GM12878 (cell line): ENCODE measurements at regions not wholly inside any gene's neighbourhood (a gene's known extent, or its start where the extent isn't known, plus 50 kb on each side); places are given as distances from the start of the nearest gene placed in this dataset.

Source experiments
- ATAC-seq: fragments of 200-7000 bp; cut with Tn5 transposase; 3 replicates; pipeline ENCODE4 v1.9.1; 2020; ENCODE audit warnings: mild to moderate bottlenecking, moderate library complexity
- BruUV-seq: library from RNA; stranded (reverse); fragments of 400-500 nt; replicated peaks from 2 replicates; lab custom pipeline; 2021; lab: Mats Ljungman, UMichigan
- CTCF ChIA-PET: fragments of 300-600 bp; sonication (Branson Sonifier 250); formaldehyde crosslinking; extraction: SDS; loops from one replicate; lab custom pipeline; 2021; ENCODE audit warnings: inconsistent platforms; lab: Yijun Ruan, JAX
- POLR2A ChIA-PET: fragments of 350-600 bp; formaldehyde crosslinking; extraction: SDS; loops from one replicate; lab custom pipeline; 2021; ENCODE audit warnings: inconsistent platforms; lab: Charles Lee
- RAD21 ChIA-PET: fragments of 300-600 bp; sonication (Branson Sonifier 250); formaldehyde crosslinking; loops from one replicate; lab custom pipeline; 2023; ENCODE audit warnings: antibody characterized with exemption; ENCODE audit not compliant: unreplicated experiment; lab: Charles Lee
- SMC1A ChIA-PET: fragments of 300-600 bp; sonication (Branson Sonifier 250); formaldehyde crosslinking; loops from one replicate; lab custom pipeline; 2023; ENCODE audit not compliant: unreplicated experiment, uncharacterized antibody; lab: Charles Lee
- DNase-seq: peaks from one replicate; pipeline ENCODE4 v3.0.0-alpha.2; 2011; ENCODE audit warnings: low read depth, low spot score
- FAIRE-seq: peaks from 3 replicates; lab custom pipeline; 2011; peaks lifted over from hg19 to GRCh38; lab: Jason Lieb, UNC
- H2AFZ ChIP-seq: 2 replicates; pipeline ENCODE4 v1.6.0; 2011; ENCODE audit warnings: low read depth, low read length, control low read depth; ENCODE audit not compliant: control insufficient read depth
- H3K27ac ChIP-seq: 2 replicates; pipeline ENCODE4 v1.5.1; 2011; ENCODE audit warnings: control low read depth; ENCODE audit not compliant: control insufficient read depth, insufficient read depth
- H3K27me3 ChIP-seq, 2 experiments: replicated peaks in 1 of 2; 2 replicates each; pipeline versions ENCODE4 v1.6.0 to v1.6.1; 2011; ENCODE audit warnings: low read length in 1 of 2; ENCODE audit not compliant: control insufficient read depth in 2 of 2, insufficient read depth in 2 of 2
- H3K36me3 ChIP-seq, 2 experiments: 2 replicates each; pipeline ENCODE4 v1.5.1; 2011; ENCODE audit warnings: low read length in 1 of 2; ENCODE audit not compliant: control insufficient read depth in 2 of 2, insufficient read depth in 2 of 2
- H3K4me1 ChIP-seq: 2 replicates; pipeline ENCODE4 v1.6.1; 2011; ENCODE audit warnings: mild to moderate bottlenecking, low read length, moderate library complexity, mixed read lengths; ENCODE audit not compliant: control insufficient read depth, insufficient read depth
- H3K4me2 ChIP-seq: 2 replicates; pipeline ENCODE4 v1.6.0; 2011; ENCODE audit warnings: control low read depth; ENCODE audit not compliant: control insufficient read depth, insufficient read depth
- H3K4me3 ChIP-seq: fragments of 200-600 bp; sonication (generic); 2 replicates; pipeline ENCODE4 v1.5.1; 2016
- H3K79me2 ChIP-seq: 2 replicates; pipeline ENCODE4 v1.6.0; 2011; ENCODE audit warnings: low read length; ENCODE audit not compliant: control insufficient read depth, insufficient read depth
- H3K9ac ChIP-seq: 2 replicates; pipeline ENCODE4 v1.8.0; 2011; ENCODE audit warnings: low read length, control low read depth, mixed read lengths; ENCODE audit not compliant: control insufficient read depth, insufficient read depth
- H3K9me3 ChIP-seq: replicated peaks from 3 replicates; pipeline ENCODE4 v1.5.1; 2011; ENCODE audit warnings: mild to moderate bottlenecking, low read length; ENCODE audit not compliant: control insufficient read depth, insufficient read depth
- H4K20me1 ChIP-seq: 2 replicates; pipeline ENCODE4 v1.6.0; 2011; ENCODE audit not compliant: control insufficient read depth, insufficient read depth
- CBFB ChIP-seq: IDR thresholded peaks from 2 replicates; pipeline ENCODE4 v1.6.1; 2016; ENCODE audit warnings: antibody characterized with exemption, low read depth
- CHD4 ChIP-seq: fragments of 200-600 bp; sonication (generic); IDR thresholded peaks from 2 replicates; pipeline ENCODE4 v1.6.1; 2016; ENCODE audit warnings: mild to moderate bottlenecking
- E2F8 ChIP-seq: fragments of 450-650 bp; IDR thresholded peaks from 2 replicates; pipeline ENCODE4 v1.6.1; 2018; ENCODE audit warnings: mild to moderate bottlenecking, low read depth, moderate library complexity; ENCODE audit not compliant: partially characterized antibody
- EP300 ChIP-seq, 2 experiments: fragments of 150-350 bp in 1 of 2; IDR thresholded peaks; 2 replicates each; pipeline ENCODE4 v1.6.1; 2011 to 2012; ENCODE audit warnings: low read depth in 2 of 2, low read length in 2 of 2, borderline replicate concordance in 1 of 2, improper control_type of control experiment in 1 of 2, inconsistent platforms in 1 of 2; ENCODE audit not compliant: control insufficient read depth in 1 of 2
- FOS ChIP-seq: IDR thresholded peaks from 3 replicates; pipeline ENCODE4 v1.6.1; 2011; ENCODE audit warnings: borderline replicate concordance; ENCODE audit not compliant: insufficient read length; ENCODE audit errors: extremely low read depth
- GABPA ChIP-seq: IDR thresholded peaks from 2 replicates; pipeline ENCODE4 v1.6.1; 2014; ENCODE audit warnings: antibody characterized with exemption, low read depth, mild to moderate bottlenecking, inconsistent platforms
- MLLT1 ChIP-seq: fragments of 450-650 bp; IDR thresholded peaks from 2 replicates; pipeline ENCODE4 v1.6.1; 2016; ENCODE audit warnings: mild to moderate bottlenecking
- MTA2 ChIP-seq: fragments of 450-650 bp; IDR thresholded peaks from 2 replicates; pipeline ENCODE4 v1.6.1; 2016; ENCODE audit warnings: low read depth, mild to moderate bottlenecking, moderate library complexity
- NBN ChIP-seq: fragments of 450-650 bp; IDR thresholded peaks from 2 replicates; pipeline ENCODE4 v1.6.1; 2016
- RAD21 ChIP-seq: IDR thresholded peaks from 2 replicates; pipeline ENCODE4 v1.6.1; 2011; ENCODE audit warnings: mild to moderate bottlenecking, low read depth, low read length, moderate library complexity; ENCODE audit not compliant: insufficient read depth
- REST ChIP-seq: IDR thresholded peaks from 2 replicates; pipeline ENCODE4 v1.6.1; 2012; ENCODE audit warnings: mild to moderate bottlenecking, low read depth, low read length
- USF1 ChIP-seq: IDR thresholded peaks from 2 replicates; pipeline ENCODE4 v1.6.1; 2011; ENCODE audit warnings: borderline replicate concordance, low read depth, mild to moderate bottlenecking, moderate library complexity, mixed read lengths, low read length; ENCODE audit not compliant: insufficient read depth; ENCODE audit errors: extremely low read length
- ZNF24 ChIP-seq: fragments of 450-650 bp; IDR thresholded peaks from 2 replicates; pipeline ENCODE4 v1.6.1; 2017; ENCODE audit warnings: antibody characterized with exemption, mild to moderate bottlenecking
- WGBS: methylation state at CpG from one replicate; pipeline ENCODE4 v1.1.6; 2016; ENCODE audit warnings: low lambda C conversion rate; ENCODE audit not compliant: insufficient replicate concordance, insufficient coverage; ENCODE audit errors: missing lambda C conversion rate; 5-methylcytosine and 5-hydroxymethylcytosine counted together
- in situ Hi-C: fragments of 300-500 bp; cut with MboI; formaldehyde crosslinking; loops from 9 replicates; pipeline ENCODE4 v1.14.3; 2018; ENCODE audit warnings: mixed read lengths
- intact Hi-C: fragments of 100-400 bp; cut with micrococcal nuclease; formaldehyde crosslinking; loops from one replicate; pipeline ENCODE4 v1.14.2; 2022; ENCODE audit not compliant: unreplicated experiment

GRCh38 chr10:78934532-78934898, 134.3 kb upstream of the ZMIZ1 start (continued):
- TF ChIP-seq CBFB (no peak), GABPA (no peak), RAD21 (no peak), MTA2 (no peak), REST (no peak), FOS (no peak)

- H2AFZ ChIP-seq = no peak overlapping the region
- H3K27ac ChIP-seq = no peak overlapping the region
- intact Hi-C loops (no loop called here), in situ Hi-C loops (no loop called here)
- H3K79me2 ChIP-seq = no peaks in the 10 kb centered on the region
- no peaks in the 10 kb centered on the region for H3K36me3 ChIP-seq
- ATAC-seq = no peak
- peaks cover 2 to 3% of the 10 kb centered on the region in 2 experiments; a peak in 3 of 4 replicates for H3K27me3 ChIP-seq
- no peak for DNase-seq
- ChIA-PET RAD21 (interaction anchor here (2.1 kb wide), 1 partner anchor 260 kb away, joined by 5 read pairs; no protein-coding TSS in a partner anchor), SMC1A (interaction anchor here (1.5 kb wide), 1 partner anchor 8 kb away, joined by 3 read pairs; no protein-coding TSS in a partner anchor), CTCF (interaction anchor here (1.0 to 1.4 kb wide), 3 partner anchors 234 to 262 kb away, joined by 3 read pairs; no protein-coding TSS in a partner anchor), POLR2A (interaction anchor here (0.5 kb wide), 1 partner anchor 493 kb away, joined by 3 read pairs; no protein-coding TSS in a partner anchor)
- 49% methylated on average over 4 of the region's 4 CpGs for WGBS
- no peak overlapping the region for H3K4me2 ChIP-seq
- H3K9me3 ChIP-seq = no peaks in the 10 kb centered on the region
- no peaks in the 10 kb centered on the region; the same call in 1 of the 2 replicates for H4K20me1 ChIP-seq
- no TSS peak for BruUV-seq
- H3K9ac ChIP-seq = no peak overlapping the region
- H3K4me3 ChIP-seq = no peak overlapping the region
- H3K4me1 ChIP-seq = no peaks in the 10 kb centered on the region
- FAIRE-seq = no peak
- TF ChIP-seq MLLT1 (no peak), CHD4 (no peak), EP300 (IDR thresholded peaks at IDR 0.05; ENCODE audit: borderline replicate concordance in 1 of 2, control insufficient read depth in 1 of 2, low read depth in 2 of 2, low read length in 2 of 2) (no peak), NBN (no peak), USF1 (no peak), ZNF24 (no peak), E2F8 (no peak)
Observed at GRCh38 chr10:78934994-78935602, 133.7 kb upstream of the ZMIZ1 start.
